DMS 273 (cell line): ENCODE measurements at regions not wholly inside any gene's neighbourhood (a gene's known extent, or its start where the extent isn't known, plus 50 kb on each side); places are given as distances from the start of the nearest gene placed in this dataset.

Source experiments
- DNase-seq: peaks from one replicate; lab custom pipeline; 2025; ENCODE audit not compliant: unreplicated experiment; lab: John Stamatoyannopoulos, UW

DNA sequence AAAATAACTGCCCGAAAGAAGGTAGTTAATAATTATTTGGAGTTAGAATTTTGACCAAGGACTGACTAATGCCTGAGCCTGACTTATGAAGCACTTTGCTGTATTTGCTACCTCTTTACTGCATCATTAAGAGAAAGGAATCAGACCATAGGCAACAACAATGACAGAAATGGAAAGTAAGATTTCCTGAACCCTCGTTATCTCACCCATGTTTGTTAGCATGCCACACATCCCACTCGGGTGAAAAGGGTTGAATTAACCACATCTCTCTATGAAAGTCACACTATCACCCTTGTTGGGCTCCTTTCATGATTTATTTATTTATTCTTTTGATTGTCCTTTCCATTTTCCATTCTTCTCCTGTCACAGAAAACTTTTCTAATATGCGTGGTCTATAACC, 59.6 kb downstream of the OLIG3 start:
- no peak for DNase-seq

GRCh38 chr6:137432054-137432611, 62.1 kb downstream of the OLIG3 start:
- peak; percentile 94 for DNase-seq

GRCh38 chr6:137430954-137431353, 63.2 kb downstream of the OLIG3 start:
- no peak for DNase-seq

DNA sequence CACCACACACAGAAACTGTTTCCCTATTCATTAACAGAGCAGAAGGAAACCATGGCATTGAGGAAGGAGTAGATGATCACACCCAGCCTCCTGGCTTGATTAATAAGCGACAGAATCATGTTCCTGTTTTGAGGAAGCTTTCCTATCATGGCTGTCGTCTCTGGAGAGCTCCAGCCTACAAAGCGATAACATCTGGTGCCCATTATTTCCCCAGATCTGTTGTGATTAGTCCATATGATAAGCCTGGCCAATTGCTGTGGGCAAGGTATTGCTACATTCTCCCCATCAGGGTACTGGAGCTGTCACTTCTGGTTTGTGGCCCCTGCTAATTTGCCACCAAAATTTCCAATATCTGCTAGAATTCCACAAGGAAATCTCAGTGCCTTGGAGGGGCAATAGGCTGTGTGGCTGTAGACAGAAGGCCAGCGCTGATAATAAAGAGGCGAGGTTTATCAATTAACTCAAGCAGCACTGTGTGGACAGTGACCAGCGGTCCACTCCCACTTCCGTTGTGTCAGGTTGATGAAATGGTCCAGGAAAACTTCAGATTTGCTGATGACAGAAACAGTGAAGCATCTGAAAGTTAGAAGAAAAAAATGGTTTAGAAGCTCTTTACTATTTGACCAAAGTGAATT, 66.4 kb downstream of the OLIG3 start:
- DNase-seq: peak; percentile 75

- DNase-seq: no peak
These were observed 68.0 kb downstream of the OLIG3 start for GRCh38 chr6:137426007-137426689.

DNA sequence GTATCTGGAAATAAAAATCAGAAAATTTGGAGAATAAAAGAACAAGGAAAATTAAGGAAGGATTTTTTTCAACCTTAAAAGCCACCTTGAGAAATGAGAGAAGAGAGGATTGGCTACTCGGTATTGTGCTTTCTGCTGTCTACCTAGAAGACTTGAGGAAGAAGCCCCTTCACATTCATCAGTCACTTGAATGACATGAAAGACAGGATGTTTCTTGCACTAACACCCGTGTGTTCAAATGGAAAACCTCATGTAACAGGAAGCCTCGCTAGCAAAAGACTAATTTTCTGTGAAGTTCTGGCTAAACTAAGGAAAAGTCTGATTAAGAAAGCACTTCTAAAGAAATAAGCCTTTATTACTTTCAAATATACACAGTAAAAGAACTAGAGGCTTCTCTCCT, 69.9 kb downstream of the OLIG3 start:
- no peak for DNase-seq

- peak; percentile 52 for DNase-seq
These were observed 70.6 kb downstream of the OLIG3 start for GRCh38 chr6:137423451-137424168.

DNA sequence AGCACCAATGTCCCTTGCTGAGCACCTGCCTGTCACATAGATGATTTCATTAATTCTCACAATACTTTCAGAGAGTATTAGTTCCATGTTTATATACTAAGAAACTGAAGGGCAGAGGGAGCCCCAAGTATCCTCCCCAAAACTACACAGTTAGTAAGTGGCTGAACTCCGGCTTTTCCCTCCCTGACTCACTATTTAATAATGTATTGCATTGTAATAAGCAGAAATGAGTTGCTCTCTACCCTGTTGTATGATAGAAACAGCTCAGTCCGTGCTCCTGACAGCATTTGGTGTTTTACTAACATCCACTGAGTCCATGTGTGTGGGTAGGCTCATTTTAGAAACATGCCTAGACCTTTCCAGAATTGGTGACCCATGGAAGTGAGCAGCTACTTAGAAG, 76.8 kb downstream of the OLIG3 start:
- no peak for DNase-seq

DNA sequence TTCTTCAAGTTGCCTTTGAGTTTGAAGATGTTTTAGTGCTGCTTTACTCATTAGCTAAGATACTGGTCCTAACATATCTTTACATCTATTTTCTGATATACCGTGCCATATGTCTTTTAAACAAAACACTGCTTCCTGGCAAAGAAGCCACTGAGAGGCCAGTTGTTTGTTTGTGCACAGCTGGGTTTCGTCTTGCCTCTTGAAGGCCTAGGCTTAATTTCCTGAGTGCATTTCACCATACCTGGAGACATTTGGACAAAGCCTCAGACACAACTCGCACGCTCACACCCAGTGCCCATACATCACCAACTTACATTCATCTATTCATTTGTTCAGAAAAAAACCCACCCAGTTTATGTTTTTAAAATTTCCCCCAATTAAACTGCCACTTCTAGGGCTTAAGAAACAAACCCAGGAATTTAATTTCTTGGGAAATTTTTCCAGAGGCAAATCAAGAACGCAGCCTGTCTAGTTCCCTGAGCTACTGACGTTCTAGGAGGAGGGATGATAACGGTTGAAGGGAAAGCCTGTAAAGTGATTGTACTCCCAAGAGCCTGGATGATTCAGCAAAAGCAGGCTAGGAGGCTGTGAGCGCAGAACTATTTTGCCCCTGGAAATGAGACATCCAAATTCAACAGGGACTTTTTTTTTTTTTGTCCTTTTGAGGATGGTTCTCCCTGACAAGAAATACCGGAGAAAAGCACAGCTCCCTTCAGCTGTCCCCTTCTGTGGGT, 77.7 kb downstream of the OLIG3 start:
- DNase-seq: peak; percentile 43

DNA sequence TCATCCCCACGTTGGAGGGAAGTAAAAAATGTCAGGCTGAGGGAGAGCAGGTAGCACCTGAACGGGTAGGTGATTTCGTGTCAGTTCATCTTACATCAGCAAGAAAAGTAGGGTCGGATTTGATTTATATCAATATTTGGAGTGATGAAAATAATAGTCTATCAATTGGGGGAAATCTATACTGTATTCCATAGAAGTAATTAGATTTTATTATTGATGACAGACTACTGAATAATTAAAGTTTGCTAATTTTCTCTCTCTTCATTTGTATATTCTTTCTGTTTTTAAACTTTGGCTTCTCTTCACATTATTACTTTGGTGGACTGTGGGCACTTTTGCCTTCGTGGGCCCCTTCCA, 78.4 kb downstream of the OLIG3 start:
- no peak for DNase-seq

- peak; percentile 19 for DNase-seq
These were observed 78.9 kb downstream of the OLIG3 start for GRCh38 chr6:137415127-137415833.

- DNase-seq: no peak
These were observed 79.6 kb downstream of the OLIG3 start for GRCh38 chr6:137414599-137414998.

DNA sequence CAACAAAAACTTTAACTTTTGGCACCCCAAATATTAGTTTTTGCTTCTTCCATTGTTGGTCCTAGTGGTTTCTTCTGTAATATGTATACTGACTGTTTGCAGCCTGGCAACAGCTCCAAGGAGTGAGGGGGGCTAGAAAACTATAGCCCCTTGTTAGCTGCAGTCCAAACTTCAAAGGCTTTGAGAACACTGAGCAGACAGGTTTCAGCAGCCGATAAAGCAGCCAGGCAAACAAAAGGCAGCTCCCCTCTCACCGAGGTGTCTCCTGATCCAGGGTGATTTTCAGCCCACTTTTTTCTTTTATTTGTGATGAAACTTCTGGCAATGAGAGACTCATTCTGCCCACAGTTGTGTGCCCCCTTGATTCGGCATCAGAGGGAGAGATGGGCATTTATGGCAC, 80.7 kb downstream of the OLIG3 start:
- no peak for DNase-seq

GRCh38 chr6:137412562-137412961, 81.6 kb downstream of the OLIG3 start:
- no peak for DNase-seq

GRCh38 chr6:137409266-137409777, 84.9 kb downstream of the OLIG3 start:
- no peak for DNase-seq

DNA sequence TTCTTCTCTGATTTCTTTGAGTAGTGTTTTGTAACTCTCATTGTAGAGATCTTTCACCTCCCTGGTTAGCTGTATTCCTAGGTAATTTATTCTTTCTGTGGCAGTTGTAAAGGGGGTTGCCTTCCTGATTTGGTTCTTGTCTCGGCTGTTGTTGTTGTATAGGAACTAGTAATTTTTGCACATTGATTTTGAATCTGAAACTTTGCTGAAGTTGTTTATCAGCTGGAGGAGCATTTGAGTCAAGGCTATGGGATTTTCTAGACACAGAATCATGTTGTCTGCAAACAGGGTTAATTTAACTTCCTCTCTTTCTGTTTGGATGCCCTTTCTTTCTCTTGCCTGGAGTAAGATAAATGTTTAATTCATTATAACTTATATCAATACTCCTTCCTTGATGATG, 86.4 kb downstream of the OLIG3 start:
- DNase-seq: no peak

- no peak for DNase-seq
These were observed 88.4 kb downstream of the OLIG3 start for GRCh38 chr6:137405806-137406205.

DNA sequence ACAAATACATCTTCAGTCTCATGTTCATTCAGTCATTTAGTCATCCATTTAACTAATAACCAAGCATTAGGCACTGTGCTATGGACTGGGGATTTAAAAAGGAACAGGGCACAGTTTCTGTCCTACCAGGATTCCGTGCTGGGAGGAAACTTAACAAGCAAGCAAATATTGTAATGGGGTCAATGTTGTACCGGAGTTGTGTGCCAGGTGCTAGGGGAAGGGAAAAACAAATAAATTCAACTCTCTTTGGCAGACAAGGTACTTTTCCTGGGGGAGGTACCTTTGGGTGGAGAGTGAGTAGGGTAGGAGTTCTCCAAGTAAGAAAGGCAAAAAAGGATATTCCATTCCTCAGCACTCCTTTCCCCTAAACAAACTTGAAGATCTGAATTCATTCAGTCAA, 90.3 kb downstream of the OLIG3 start:
- DNase-seq: no peak

DNA sequence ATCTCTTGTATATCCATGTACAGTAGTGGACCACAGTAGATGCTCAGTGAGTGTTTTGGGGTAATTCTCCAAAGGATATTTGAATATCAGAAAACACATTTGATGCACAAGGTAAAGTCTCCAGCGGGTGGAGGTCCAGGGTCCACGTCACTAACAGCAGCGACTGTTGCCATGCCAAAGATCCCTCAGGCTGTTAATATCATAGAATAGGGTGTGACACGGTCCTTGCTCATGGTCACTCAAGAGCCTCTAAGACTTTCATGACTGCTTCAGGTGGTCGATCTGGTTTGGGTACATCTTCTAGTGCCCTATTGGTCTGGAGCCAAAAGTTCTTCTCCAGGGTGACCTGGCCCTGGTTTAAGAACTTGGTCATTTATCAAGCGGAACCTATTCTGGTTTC, 90.8 kb downstream of the OLIG3 start:
- no peak for DNase-seq

- peak; percentile 41 for DNase-seq
These were observed 92.0 kb downstream of the OLIG3 start for GRCh38 chr6:137402143-137402680.
